ENCODE measurements at regions not wholly inside any gene's neighbourhood (a gene's known extent, or its start where the extent isn't known, plus 50 kb on each side); places are given as distances from the start of the nearest gene placed in this dataset.
A peak's percentile ranks its signal among the peaks of the same experiment; 100 is the strongest.
"Not testable (repeated sequence)": the region's sequence is repeated elsewhere in the genome, so short reads cannot be mapped to it uniquely, and the experiment has no call there.

DNA sequence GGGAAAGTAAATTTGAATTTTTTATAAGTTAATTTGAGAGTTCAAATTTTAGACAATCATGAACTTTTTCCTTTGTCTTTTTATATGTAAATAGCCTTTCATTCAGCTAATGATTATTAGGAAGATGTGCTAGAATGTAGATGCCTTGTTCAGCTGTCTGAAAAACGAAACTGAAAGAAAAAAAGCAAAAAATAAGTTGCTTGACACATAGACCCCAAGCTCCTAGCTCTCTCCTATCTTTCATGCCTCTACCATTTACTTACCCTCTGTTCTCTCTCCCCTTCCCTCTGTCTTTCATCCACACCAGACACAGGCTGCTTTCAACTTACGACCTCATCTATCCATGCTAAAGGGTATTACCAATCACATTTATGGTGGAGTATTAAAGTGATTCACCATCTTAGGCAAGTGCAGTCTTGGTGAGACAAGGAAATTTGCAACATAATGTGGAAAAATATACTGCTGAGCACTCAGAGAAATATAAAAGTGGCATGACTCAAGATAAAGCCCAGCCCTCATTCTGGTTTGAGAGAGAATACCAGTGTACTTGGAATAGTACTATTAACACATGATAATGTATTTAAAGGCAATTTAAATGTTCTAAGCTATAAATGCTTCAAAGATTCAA, 425.6 kb downstream of the SUCLG1 start:
- no peak for DNase-seq

DNA sequence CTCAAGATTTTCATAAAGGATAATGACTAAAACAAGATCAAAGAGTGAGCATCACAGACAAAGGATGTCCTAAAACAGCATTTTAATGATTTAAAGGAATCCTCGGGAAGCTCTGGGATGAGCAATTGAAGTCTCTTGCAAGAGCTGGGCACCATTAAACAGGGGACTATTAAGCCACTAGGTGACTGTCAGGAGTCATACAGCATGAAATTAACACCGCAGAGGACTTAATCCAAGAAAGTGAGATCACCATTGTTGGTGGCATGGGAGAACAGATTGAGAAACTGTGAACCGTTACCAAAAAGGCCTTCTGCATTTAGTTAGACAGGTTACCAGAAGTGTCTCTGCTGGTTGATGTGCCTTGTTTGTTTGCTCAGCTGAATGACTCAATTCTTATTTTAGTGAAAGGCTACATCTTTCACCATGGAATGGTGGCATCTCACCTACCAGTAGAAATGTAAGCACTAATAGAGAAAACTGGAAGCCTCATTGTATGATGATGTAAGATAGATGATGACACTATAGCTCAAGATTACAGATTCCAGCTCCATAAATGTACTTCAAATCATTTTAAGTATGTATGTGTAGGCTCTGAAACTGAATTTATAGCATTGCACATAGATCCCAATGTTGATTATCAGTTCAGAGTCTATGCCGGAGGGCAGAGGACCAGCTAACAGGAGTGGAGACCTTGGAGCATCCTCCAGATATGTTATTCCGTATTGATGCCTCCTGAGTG, 427.6 kb downstream of the SUCLG1 start:
- DNase-seq: no peak

DNA sequence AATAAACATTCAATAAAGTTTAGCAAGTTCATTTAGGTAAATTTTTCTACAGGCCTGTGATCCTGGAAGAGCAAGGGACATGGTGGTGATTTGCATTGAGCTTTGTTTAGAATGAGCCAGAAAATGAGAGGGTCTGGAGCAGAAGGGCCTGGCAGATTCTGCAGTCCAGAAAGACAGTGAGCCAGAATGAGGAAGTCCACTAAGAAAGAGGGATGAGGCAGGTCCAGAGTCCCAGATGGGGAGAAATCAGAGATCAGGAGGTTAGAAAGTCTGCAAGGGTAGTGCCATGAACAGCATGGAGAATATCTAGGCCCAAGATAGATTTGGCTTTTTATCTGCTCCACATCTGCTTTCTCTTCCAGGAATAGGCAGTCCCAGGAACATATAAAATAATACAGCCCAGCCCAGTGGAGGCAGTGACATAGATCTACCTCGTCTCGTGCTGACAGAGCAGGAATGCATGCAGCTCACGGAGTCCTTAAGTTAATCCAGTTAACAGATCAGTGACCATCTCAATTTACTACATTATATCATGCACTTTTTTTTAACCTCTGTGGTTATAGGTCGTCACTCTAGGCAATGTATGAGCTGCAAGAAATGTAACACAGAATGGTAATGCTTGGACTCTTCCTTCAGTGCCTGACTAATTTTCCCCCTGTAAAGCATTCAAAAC, 429.0 kb downstream of the SUCLG1 start:
- no peak for DNase-seq

DNA sequence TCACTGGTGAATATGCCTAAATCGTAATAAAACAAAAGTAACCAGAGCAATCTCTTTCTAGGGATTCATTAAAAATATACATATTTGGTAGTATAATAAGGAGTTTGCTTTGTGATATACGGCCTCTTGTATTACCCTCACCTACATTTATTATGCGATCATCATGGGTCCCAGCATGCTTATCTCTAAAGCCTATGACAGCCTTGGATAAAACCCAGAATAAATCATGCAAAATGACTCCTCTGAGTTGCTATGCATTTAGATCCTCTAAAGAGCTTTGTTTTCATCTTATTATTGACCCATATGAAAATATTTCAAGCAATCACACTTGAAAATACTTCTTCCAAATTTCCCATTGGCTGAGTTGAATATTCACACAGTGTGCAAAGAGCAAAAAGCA, 432.3 kb downstream of the SUCLG1 start:
- DNase-seq: no peak

DNA sequence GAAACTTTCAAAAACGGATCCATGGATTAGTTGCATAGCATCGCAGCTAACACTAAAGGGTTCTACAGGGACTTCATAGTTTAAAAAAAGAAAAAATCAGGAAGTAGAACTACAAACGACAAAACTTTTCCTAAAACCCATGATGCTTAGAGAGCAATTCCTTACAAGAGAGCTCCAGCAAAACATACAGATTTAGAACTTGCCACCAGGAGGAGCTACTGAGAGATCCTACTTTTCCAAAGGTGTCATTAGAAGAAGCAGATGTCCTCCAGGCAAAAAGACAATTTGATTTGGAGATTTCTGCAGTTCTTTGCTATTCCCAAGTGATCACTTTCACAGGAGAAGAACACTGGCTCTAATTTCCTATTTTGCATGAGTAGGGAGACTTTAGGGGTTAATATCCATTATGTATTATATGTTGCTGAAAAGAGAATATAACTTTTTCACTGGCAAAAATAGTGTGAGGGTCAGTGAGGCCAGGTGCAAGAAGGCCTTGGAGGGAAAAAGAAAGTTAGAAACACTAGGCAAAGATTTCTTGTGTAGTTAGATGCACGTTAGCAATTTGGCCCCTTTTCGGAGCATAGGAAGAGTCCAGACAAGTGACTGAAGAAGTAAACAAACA, 436.2 kb downstream of the SUCLG1 start:
- DNase-seq: no peak

DNA sequence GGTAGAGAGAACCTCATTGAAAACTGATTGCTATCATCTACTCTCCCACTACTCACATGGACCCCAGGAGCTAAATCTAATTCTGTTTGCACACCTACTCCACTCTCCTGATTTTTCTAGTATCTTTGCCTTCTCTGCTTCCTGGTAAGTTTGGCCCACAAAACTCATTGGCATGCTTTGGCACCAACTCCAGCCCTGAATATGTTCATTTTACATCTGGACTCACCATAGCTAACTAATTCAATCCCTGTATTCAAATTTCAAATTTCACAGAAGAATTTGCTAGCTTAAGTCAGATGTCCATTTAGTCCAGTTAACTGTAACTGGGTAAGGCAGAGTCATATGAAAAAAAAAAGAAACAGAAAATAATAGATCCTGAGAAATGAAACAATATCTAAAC, 442.1 kb downstream of the SUCLG1 start:
- no peak for DNase-seq

DNA sequence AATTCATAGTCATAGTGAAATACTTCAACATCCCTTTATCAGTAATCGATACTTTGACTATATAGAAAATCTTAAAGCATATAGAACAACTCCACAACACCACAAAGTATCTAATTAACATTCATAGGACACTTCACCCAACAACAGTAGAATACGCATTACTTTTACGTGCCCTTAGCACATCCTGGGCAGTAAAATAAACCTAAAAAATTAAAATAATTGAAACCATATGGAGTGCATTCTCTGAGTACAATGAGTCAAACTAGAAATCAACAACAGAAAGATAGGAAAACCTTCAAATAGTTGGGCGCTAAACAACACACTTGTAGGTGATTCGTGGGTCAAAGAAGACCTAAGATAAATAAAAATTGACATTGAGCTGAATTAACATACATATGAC, 442.9 kb downstream of the SUCLG1 start:
- DNase-seq: no peak

DNA sequence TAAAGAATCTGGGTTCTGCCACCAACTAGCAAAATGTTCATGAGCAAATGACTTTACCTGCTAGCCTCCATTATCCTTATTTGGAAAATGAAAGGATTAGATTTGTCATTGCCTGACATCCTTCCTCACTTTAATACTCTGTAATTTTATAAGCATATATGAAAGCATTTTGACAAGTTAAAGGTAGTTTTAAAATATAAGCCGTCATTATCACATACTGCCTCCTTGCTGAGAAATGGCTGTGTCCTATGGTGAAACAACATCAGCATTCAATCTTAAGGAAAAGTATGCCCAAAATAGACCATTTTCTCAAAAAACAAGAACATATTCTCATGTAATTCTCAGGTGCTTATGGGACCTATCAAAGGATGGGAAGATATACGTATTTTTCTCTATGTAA, 461.2 kb downstream of the SUCLG1 start:
- peak; percentile 43 for DNase-seq

DNA sequence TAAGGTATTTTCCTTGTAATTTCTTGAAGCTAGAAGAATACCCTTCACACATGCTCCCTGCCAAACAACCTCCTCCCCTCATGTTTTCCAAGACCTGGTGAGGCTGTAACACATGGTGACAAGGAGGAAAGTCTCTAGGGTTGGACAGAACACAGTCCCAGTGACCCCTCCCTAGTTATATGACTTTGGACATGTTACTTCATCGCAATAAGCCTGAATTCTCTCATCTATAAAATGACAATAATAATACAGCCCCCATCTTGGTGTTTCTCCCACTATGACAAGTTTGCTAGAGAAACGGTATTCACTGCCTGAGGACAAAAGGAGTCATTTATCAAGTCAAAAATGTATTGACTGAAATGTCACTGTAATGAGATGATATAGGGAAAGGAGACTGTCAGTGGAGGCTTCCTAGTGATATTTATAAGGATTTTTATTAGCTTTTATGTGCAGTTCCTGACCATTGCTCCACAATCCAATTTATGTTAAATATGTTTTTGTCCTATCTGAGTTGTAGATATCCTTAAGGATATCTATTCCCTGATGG, 464.4 kb downstream of the SUCLG1 start:
- no peak for DNase-seq

DNA sequence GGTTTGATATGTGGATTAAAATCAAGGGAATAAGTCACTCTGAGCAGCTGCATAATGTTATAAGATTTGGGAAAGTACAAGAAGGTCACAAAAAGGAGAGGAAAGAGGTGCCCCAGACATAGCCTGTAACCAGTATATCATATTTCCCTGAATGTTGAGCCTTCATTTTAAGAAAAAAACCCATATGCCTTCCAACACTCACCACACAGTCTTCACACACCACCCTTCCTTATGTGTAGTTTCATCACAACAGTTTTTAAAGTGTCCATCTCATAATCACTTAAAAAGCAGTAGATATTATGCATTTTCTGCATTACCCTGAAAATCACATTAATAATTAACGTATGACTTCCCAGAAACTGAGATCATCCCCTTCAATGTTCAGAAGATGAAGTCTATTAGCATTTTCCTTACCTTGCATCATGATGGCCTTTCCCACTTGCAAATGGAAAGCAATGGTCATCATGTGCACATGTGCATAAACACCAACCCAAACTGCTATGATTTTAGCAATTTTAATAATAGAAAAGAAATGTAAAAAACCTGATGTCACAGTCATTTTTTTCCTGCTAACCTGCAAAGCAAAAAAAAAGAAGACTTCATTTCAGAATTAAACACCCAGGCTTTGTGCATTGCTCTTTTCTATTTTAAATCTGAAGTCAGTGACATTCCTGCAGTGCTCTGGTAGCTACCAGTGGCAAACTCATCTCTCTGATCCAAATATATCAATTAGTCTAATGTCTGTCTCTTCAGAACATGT, 465.0 kb downstream of the SUCLG1 start:
- DNase-seq: no peak

DNA sequence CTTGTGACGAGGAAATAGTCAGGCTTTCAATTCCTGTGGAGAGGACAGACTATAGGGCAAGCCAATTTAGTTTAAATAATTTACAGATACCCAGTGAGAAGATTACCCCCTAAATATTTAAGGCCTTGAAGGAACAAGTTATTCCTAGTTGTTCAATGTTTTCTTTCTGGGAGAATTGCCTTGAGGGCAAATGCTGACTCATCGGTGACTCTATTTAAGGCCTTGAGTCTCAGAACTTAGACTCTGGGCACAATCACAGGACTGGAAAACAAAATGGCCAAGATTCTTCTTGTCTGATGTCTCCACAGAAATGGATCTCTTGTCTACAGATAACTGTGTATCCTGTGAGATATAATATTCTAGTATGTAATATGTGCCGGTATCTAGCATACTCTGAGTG, 467.1 kb downstream of the SUCLG1 start:
- no peak for DNase-seq

DNA sequence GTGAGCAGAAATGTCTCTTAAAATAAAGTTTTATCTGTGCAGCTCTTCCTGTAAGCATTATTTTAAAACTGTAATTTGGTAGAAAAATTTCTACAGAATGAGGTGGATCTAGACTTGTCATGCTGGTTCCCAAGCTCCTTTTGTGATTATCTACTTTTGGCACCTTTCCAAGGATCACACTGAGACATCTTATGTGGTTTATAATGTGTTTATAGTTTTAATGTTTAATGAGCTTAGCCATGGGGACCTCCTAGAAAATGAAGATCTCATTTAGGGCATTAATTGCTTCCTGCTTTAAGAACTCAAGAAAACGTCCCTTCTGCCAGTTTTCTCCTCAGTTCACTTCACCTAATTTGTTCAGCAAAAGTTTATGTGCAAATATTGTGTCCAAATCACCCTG, 468.4 kb downstream of the SUCLG1 start:
- no peak for DNase-seq

DNA sequence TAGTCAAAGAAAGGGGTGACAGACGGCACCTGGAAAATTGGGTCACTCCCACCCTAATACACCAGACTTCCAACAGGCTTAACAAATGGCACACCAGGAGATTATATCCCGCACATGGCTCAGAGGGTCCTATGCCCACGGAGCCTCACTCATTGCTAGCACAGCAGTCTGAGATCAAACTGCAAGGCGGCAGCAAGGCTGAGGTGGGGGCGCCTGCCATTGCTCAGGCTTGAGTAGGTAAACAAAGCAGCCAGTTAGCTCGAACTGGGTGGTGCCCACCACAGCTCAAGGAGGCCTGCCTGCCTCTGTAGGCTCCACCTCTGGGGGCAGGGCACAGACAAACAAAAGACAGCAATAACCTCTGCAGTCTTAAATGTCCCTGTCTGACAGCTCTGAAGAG, 482.5 kb downstream of the SUCLG1 start:
- DNase-seq: not testable (repeated sequence)

DNA sequence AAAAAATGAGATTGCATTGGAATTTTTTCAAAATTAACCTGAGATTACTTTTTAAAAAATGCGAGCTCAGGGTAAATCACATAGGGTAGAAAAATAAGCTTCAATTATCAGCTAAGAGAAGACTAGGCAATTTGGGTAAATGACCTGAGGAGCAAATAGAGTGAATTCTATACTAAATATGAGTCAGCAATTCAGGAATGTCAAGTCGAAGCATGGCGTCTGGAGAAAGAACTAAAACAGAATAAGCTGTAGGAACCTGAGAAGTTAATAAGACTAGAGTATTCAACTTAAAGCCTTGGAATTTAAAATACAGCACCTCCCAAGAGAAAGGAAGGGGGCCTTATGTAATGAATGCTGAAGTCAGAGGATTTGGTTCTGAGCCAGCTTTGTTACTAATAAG, 487.0 kb downstream of the SUCLG1 start:
- no peak for DNase-seq

DNA sequence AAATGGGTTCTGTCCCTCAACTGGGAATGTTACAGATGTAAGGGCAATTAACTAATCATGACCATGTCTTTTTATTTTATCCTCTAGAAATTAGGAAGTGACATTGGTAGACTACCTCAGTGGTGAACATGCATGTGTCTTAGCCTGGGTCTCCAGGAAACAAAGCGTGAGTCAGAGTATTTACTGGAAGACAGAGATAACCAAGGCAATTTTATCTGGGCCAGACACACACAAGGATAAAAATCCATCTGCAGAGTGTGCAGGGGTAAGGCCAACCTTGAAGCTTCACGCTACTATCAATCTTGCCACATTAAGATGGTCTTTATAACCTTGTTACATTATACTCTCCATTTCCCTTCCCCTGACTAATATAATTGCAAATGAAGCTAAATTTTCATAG, 487.5 kb downstream of the SUCLG1 start:
- DNase-seq: no peak

DNA sequence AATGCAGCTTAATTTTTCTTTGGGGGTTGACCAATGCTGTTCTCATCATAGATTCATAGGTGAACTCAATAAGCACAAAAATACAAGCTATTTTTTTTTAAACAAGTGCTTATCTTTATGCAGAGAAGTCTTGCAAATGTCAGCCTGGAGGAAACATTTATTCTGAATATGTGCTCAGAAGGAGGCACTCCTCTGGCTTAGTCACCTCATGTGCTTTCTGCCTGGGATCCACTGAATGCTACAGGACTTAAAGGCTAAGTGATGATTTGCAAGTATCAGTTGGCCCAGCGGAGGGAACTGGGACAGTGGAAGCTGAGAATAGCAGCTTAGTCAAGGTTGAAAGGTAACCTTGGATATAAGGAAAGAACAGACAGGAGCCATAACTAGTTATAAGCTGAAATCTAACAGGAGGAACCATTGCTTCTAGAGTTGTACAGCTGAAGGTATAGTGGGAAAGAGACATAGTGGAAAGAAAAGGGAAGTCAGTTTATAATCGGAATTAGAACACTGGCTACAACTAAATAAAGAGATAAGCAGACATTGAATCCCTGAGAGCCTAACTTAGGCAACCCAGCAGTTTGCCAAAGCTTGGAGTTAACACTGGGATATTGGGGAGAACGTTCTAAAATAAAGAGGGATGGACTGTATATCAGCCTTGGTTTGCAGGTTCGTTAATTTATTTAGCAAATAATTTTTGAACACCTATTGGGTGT, 488.7 kb downstream of the SUCLG1 start:
- no peak for DNase-seq

DNA sequence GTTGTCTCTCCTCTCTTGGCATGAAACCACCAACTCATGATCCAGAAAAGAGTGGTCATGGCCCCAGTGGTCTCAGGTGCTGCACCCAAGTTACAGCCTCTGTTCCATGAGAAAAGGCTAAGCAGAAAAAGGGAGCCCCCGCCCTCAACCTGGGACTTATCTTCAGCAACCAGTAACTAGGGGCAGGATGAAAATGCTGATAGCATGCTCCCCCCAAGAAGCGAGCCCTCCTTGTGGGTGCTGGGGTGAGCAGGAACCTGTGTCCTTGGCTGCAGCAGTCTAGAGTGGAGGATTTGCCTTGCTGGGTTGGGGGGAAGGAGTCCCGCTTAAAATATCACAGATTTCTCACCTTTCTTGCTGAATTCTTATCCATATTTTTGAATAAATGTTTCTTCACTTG, 490.0 kb downstream of the SUCLG1 start:
- DNase-seq: no peak

DNA sequence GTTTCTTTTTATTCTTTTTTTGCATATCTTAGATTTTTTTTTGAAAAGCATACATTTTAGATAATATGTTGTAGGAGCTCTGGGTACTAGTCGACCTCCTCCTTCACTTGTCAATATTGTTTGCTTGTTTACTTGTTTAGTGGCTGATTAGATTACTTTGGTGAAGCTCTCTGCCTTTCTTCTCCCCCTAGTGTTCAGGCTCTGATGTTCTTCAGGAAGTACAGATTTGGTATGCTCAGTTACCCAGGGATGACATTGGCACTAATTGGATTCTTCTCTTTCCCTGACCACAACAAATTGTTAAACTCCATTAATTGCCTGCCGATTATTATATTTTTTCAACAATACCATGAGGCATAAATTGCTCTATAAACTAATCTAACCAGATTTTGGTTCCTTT, 491.2 kb downstream of the SUCLG1 start:
- no peak for DNase-seq

DNA sequence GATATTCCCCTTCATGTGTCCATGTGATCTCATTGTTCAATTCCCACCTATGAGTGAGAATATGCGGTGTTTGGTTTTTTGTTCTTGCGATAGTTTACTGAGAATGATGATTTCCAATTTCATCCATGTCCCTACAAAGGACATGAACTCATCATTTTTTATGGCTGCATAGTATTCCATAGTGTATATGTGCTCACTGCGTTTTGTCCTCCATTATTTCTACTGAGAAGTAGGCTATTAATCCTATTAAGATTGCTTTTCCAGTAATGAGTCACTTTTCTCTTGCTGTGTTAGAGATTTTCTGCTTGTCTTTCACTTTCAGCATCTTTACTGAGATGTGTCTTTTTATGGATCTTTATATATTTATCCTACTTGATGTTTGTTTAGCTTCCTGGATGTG, 492.1 kb downstream of the SUCLG1 start:
- DNase-seq: not testable (repeated sequence)

DNA sequence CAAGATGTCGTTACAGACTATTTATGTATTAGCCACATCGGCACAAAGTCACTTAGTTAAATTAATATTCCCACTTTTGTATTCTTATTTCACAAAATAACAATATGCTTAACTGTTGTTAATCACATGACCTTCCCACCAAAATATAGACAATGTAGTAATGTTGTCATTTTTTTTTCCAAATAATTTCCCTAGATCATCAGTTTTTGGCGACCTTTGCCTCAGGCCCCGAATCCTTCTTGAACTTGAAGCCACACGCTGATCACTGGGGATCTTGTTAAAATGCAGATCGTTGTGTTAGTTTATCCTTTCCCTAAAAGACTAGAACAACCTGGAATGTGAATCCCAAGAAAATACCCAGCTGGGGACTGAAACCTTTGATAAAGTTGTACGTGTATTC, 497.6 kb downstream of the SUCLG1 start:
- no peak for DNase-seq

DNA sequence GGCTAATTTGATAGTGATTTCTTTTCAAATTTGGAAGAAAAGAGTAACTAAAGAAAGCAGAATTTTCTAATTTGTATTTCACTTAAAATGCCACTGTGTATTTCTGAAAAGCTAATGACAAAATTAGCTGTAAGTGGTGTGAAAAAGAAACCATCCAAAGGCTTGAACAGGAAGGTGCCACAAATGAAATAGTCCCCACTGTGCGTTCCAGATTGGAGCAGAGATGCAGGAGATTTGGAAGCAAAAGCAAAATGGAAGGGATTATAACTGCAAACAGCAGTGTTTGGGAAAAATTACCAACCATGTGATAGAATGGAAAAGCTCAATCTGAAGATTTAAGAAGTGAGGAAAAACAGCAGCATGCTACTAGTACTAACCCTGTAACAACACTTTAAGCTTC, 498.7 kb downstream of the SUCLG1 start:
- no peak for DNase-seq

DNA sequence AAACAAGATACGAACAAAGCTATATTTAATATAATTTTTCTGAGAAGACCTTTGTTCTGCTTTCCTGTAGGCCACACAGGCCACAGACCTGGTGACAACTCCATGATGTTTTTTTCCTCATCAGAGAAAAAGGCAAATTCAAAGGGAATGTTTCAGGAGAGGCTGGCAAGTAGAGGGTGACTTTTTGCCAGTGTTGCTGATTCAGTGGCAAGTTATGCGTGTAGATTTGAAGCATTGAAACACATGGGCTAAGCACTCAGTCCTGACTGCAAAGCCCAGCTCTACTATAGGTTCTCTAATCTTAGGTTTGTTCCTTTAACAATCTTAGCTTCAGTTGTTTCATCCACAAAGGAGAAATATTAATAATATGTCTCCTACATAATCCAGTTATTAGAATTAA, 499.8 kb downstream of the SUCLG1 start:
- DNase-seq: no peak

All from NCI-H2227 treated with DMSO at 0.1 percent for 48 hours (cell line).